Activated T-helper 1 cell treated with anti-CD3 and anti-CD28 coated beads, Interleukin-12 subunit alpha, Interleukin-12 subunit beta, Interleukin-2, Interleukin-4 antibody, amounts not matched to agents 30 ng/mL and 10 ng/mL and 1 ng/mL, durations not matched to agents 14 hours and 24 hours and 36 hours (primary cell): ENCODE measurements at regions not wholly inside any gene's neighbourhood (a gene's known extent, or its start where the extent isn't known, plus 50 kb on each side); places are given as distances from the start of the nearest gene placed in this dataset.
A peak's percentile ranks its signal among the peaks of the same experiment; 100 is the strongest.

Source experiments
- DNase-seq: peaks from one replicate; pipeline ENCODE4 v3.0.0; 2021; ENCODE audit warnings: low spot score
- H3K27ac Mint-ChIP-seq: one replicate; pipeline ENCODE4 v1.8.0; 2021; ENCODE audit warnings: mild to moderate bottlenecking, mixed read lengths
- H3K27me3 Mint-ChIP-seq: one replicate; pipeline ENCODE4 v1.8.0; 2022; ENCODE audit warnings: mild to moderate bottlenecking, moderate library complexity, mixed read lengths; ENCODE audit not compliant: insufficient read depth
- H3K36me3 Mint-ChIP-seq: one replicate; pipeline ENCODE4 v1.8.0; 2021; ENCODE audit warnings: low read depth, mixed read lengths
- H3K4me1 Mint-ChIP-seq: one replicate; pipeline ENCODE4 v1.8.0; 2021; ENCODE audit warnings: low read depth, mixed read lengths
- H3K4me3 Mint-ChIP-seq: one replicate; pipeline ENCODE4 v1.8.0; 2021; ENCODE audit warnings: mild to moderate bottlenecking, moderate library complexity, mixed read lengths
- H3K9me3 Mint-ChIP-seq: one replicate; pipeline ENCODE4 v1.8.0; 2021; ENCODE audit warnings: mixed read lengths
- intact Hi-C: fragments of 100-400 bp; cut with micrococcal nuclease; formaldehyde crosslinking; loops from one replicate; pipeline ENCODE4 v1.15.1; 2024

GRCh38 chrX:65610481-65610880, 57.0 kb upstream of the MSN start:
- DNase-seq: no peak
- Mint-ChIP-seq H3K27me3 (no peaks in the 10 kb centered on the region), H3K27ac (no peak overlapping the region), H3K36me3 (no peaks in the 10 kb centered on the region), H3K4me1 (peaks cover 39% of the 10 kb centered on the region), H3K4me3 (no peak overlapping the region), H3K9me3 (peaks cover 2% of the 10 kb centered on the region)
- intact Hi-C loops: no loop called here

DNA sequence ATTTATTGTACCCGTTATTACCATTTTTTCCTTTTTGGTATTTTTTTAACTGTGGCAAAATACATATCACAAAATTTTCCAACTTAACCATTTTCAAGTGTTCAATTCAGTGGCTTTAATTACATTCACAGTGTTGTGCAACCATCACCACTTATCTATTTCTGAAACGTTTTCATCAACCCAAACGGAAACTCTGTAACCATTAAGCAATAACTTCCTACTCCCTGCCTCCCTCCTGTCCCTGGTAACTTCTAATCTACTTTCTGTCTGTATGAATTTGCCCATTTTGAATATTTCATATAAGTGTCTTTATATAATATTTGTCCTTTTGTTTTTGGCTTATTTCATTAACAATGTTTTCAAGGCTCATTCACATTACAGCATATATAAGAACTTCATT, 57.4 kb upstream of the MSN start:
- H3K9me3 Mint-ChIP-seq: peaks cover 7% of the 10 kb centered on the region
- H3K27ac Mint-ChIP-seq: peak overlapping the region; percentile 68
- no peak for DNase-seq
- intact Hi-C loops: no loop called here
- H3K27me3 Mint-ChIP-seq: no peaks in the 10 kb centered on the region
- peaks cover 43% of the 10 kb centered on the region for H3K4me1 Mint-ChIP-seq
- H3K36me3 Mint-ChIP-seq: no peaks in the 10 kb centered on the region
- peak overlapping the region; percentile 33 for H3K4me3 Mint-ChIP-seq

DNA sequence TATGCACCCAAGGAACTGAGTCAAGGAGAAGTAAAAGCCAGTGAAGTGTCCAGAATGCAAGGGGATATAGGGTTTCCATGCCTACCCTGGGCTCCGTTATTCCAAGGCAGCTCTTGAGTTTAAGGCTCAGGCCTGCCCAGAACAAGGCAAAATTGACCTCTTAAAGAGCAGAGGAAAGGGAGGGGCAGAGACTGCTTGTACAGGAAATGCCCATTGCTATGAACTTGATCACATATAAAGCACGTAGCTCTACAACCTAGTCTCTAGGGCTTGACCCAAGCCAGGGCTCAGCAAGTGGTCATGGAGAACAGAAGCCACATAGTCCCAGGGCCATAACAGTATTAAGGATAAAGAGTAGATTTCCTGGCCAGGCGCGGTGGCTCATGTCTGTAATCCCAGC, 58.2 kb upstream of the MSN start:
- Mint-ChIP-seq H3K4me3 (no peak overlapping the region), H3K27ac (no peak overlapping the region), H3K4me1 (peaks cover 45% of the 10 kb centered on the region), H3K27me3 (no peaks in the 10 kb centered on the region), H3K36me3 (peaks cover 2% of the 10 kb centered on the region), H3K9me3 (peaks cover 7% of the 10 kb centered on the region)
- intact Hi-C loops: no loop called here
- no peak for DNase-seq

GRCh38 chrX:65608026-65608425, 59.4 kb upstream of the MSN start:
- H3K4me1 Mint-ChIP-seq: peaks cover 49% of the 10 kb centered on the region
- intact Hi-C loops: no loop called here

DNA sequence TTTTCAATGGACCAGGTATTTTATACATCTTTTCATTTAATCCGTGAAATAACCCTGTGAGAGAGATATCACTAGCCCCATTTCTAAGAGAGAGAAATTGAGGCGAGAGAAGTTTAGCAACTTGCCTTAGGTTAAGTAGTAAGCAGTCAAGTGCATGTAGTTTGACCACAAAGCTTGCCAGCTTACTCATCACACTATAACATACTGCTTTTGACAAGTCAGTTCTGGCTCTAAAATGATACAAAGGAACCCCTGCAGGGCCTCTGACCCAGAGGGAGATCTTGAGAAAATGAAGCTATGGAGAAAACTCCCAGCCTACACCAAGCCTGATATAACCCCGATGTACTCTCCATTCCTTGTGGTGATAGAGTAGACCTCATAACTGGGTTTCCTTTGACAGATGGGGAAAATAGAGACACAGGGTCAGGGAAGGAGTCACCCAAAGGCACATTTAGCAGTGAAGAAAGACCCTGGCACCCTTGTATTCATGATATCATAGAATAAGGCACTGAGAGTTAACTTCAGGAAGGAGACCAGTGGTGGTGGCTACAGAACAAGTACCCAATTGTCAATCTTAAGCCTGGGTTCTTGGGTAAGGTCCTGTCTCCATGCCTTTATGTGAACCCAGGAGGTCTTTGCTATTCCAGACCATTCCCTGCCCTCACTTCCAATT, 60.2 kb upstream of the MSN start:
- intact Hi-C loops: loop anchor here (1.0 to 2.0 kb wide), 2 partner anchors 11 to 62 kb away; no protein-coding TSS in a partner anchor
- Mint-ChIP-seq H3K27me3 (no peaks in the 10 kb centered on the region), H3K9me3 (peaks cover 7% of the 10 kb centered on the region), H3K4me1 (peaks cover 54% of the 10 kb centered on the region), H3K4me3 (peak overlapping the region; percentile 24), H3K36me3 (peaks cover 4% of the 10 kb centered on the region), H3K27ac (peak overlapping the region; percentile 86)
- DNase-seq: no peak

More at GRCh38 chrX:65608026-65608425, 59.4 kb upstream of the MSN start:
- Mint-ChIP-seq H3K4me3 (peak overlapping the region; percentile 17), H3K9me3 (peaks cover 7% of the 10 kb centered on the region), H3K27me3 (no peaks in the 10 kb centered on the region), H3K27ac (peak overlapping the region; percentile 66), H3K36me3 (peaks cover 4% of the 10 kb centered on the region)
- no peak for DNase-seq

DNA sequence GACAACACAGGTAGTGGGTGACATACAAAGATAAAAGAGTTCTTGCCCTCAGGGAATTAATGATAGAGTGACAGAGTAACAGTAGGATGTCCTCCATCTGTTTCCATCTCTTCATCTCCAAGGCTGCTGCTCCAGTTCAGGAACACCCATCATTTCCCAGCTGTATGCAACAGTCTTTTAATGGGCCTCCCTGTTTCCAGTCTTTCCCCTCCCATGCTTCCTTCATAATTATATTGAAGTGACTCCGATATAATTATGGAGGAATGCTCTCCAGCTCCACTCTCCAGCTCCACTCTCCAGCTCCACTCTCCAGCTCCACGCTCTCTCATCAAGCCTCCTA, 65.3 kb upstream of the MSN start:
- peak overlapping the region; percentile 94 for H3K27ac Mint-ChIP-seq
- no peaks in the 10 kb centered on the region for H3K27me3 Mint-ChIP-seq
- no peak overlapping the region for H3K4me3 Mint-ChIP-seq
- DNase-seq: no peak
- peaks cover 5% of the 10 kb centered on the region for H3K36me3 Mint-ChIP-seq
- peaks cover 65% of the 10 kb centered on the region for H3K4me1 Mint-ChIP-seq
- intact Hi-C loops: no loop called here
- peaks cover 7% of the 10 kb centered on the region for H3K9me3 Mint-ChIP-seq

GRCh38 chrX:65601530-65602220, 65.8 kb upstream of the MSN start:
- peaks cover 5% of the 10 kb centered on the region for H3K36me3 Mint-ChIP-seq
- DNase-seq: peak; percentile 46
- H3K27me3 Mint-ChIP-seq: no peaks in the 10 kb centered on the region
- H3K4me3 Mint-ChIP-seq: peak overlapping the region; percentile 39
- intact Hi-C loops: no loop called here
- peak overlapping the region; percentile 94 for H3K27ac Mint-ChIP-seq
- H3K9me3 Mint-ChIP-seq: peaks cover 7% of the 10 kb centered on the region
- peaks cover 59% of the 10 kb centered on the region for H3K4me1 Mint-ChIP-seq

DNA sequence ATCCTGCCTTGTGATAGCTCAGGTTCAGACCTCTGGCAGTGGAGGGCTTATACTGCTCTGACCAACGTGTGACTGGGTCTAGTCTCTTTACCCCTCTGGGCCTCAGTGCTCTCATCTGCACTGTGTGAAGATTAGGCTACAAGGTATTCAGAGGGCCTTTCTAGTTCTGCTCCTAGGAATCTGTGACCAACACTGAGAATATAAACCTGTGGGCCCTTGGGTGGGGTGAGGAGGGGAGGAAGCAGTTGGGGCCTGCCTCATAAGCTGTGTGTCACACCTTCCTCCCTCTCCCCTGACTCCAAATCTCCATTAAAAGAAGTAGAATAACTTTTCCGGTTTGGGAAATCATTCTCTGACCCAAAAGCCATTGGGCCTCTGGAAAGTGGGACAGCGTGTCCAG, 66.3 kb upstream of the MSN start:
- Mint-ChIP-seq H3K4me1 (peaks cover 64% of the 10 kb centered on the region), H3K27me3 (no peaks in the 10 kb centered on the region), H3K9me3 (peaks cover 7% of the 10 kb centered on the region), H3K4me3 (peak overlapping the region; percentile 39), H3K27ac (peak overlapping the region; percentile 94), H3K36me3 (peaks cover 5% of the 10 kb centered on the region)
- DNase-seq: no peak
- intact Hi-C loops: no loop called here

GRCh38 chrX:65600106-65600505, 65.5 kb upstream of the LAS1L start:
- peak overlapping the region; percentile 55 for H3K27ac Mint-ChIP-seq
- H3K36me3 Mint-ChIP-seq: peaks cover 5% of the 10 kb centered on the region
- no peak for DNase-seq
- intact Hi-C loops: no loop called here
- peaks cover under 1% of the 10 kb centered on the region for H3K9me3 Mint-ChIP-seq
- peaks cover 67% of the 10 kb centered on the region for H3K4me1 Mint-ChIP-seq
- H3K27me3 Mint-ChIP-seq: no peaks in the 10 kb centered on the region
- peak overlapping the region; percentile 53 for H3K4me3 Mint-ChIP-seq

DNA sequence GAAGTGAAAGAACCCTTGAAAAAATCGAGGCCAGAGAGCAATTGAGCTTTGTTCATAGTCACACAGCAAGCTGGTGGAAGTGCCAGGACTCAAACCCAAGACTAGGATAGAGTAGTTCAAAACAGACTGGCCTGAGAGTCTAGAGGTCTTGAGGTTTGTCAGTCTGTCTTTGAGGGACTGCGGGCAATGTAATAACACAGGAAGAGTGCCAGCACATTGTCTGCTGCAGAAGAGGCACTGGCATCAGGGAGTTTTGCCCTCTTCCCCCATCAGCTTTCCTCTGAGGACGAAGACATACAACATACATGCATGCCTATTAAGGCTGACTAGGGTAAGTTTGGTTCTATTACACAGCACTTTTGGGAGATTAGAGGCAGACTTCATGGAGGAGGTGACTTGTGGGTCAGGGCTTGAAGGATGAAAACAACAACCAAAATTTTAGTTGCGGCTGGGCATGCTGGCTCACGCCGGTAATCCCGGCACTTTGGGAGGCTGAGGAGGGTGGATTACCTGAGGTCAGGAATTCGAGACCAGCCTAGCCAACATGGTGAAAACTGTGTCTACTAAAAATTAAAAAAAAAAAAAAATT, 64.1 kb upstream of the LAS1L start:
- no peak for DNase-seq
- H3K27ac Mint-ChIP-seq: peak overlapping the region; percentile 99
- intact Hi-C loops: loop anchor here (5.0 kb wide), 3 partner anchors 269 to 1129 kb away; no protein-coding TSS in a partner anchor
- peaks cover 72% of the 10 kb centered on the region for H3K4me1 Mint-ChIP-seq
- H3K27me3 Mint-ChIP-seq: no peaks in the 10 kb centered on the region
- H3K4me3 Mint-ChIP-seq: peak overlapping the region; percentile 82
- H3K36me3 Mint-ChIP-seq: peaks cover 2% of the 10 kb centered on the region
- H3K9me3 Mint-ChIP-seq: no peaks in the 10 kb centered on the region

DNA sequence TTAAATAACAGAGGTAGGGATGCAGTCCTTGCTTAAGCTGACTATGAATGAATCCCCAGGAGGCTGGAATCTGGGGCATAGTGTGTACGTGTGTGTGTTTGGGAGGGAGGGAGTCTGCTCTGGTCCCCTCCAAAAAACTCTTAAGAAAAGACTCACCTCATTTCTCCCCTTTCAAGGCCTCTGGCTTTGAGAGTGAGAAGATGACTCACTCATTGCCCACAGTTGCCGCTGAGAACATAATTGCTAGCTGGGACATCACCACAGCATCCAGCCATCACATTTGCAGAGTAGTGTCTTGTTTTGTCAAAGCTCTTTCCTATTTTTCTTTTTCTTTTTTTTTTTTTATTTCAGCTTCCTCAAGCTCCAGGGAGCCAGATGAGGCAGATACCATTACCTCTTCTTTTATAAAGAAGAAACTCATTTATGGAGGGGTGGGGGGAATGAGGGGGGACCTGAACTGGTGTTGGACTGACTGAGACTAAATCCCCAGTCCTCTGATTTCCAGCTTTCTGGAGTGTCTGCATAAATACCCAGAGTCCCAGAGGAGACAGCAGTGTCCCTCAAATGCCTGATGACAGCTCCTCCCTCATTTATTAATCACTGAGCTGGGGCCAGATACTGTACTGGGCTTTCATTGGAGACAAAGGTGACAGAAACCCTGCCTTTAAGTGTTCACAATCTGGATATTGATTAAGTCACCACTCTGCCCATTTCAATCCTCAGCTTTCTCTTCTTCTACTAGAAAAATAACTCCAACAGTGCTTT, 61.9 kb upstream of the LAS1L start:
- peak; percentile 42 for DNase-seq
- H3K4me1 Mint-ChIP-seq: peaks cover 61% of the 10 kb centered on the region
- intact Hi-C loops: loop anchor here (1.0 to 5.0 kb wide), 4 partner anchors 11 to 1131 kb away; no protein-coding TSS in a partner anchor
- peak overlapping the region; percentile 96 for H3K27ac Mint-ChIP-seq
- H3K9me3 Mint-ChIP-seq: no peaks in the 10 kb centered on the region
- no peaks in the 10 kb centered on the region for H3K27me3 Mint-ChIP-seq
- peak overlapping the region; percentile 65 for H3K4me3 Mint-ChIP-seq
- H3K36me3 Mint-ChIP-seq: peaks cover 1% of the 10 kb centered on the region

DNA sequence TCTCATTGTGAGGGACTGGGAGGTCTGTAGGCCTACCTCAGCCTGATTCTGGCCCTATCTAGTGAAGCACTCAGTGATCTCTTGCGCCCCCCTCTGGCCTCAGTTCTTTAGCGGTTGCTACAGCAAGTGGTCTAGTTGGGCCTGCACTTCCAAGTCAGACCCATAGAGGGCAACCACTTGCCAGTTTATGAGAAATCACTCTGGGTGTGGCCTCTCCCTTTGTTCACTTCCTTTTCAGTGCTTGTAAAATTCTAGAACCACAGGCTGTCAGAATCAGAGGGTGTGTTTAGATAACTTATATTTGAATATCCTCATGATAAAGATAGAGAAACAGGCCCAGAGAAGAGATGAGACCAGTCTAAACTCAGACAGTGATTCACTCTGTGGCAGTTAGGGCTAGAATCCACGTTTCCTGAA, 60.9 kb upstream of the LAS1L start:
- peak; percentile 83 for DNase-seq
- no peaks in the 10 kb centered on the region for H3K9me3 Mint-ChIP-seq
- peak overlapping the region; percentile 65 for H3K4me3 Mint-ChIP-seq
- peak overlapping the region; percentile 96 for H3K27ac Mint-ChIP-seq
- intact Hi-C loops: loop anchor here (1.0 to 5.0 kb wide), 13 partner anchors 13 to 1132 kb away; partner anchors contain the start of gene MSN
- H3K27me3 Mint-ChIP-seq: no peaks in the 10 kb centered on the region
- peaks cover 54% of the 10 kb centered on the region for H3K4me1 Mint-ChIP-seq
- H3K36me3 Mint-ChIP-seq: peaks cover 1% of the 10 kb centered on the region
